Stimulated activated naive B cell treated with anti-CD40 and anti-IgM and Interleukin-4, amounts not matched to agents 10 μg/mL and 1 μg/mL and 100 μg/mL, for 72 hours (primary cell): ENCODE measurements at regions not wholly inside any gene's neighbourhood (a gene's known extent, or its start where the extent isn't known, plus 50 kb on each side); places are given as distances from the start of the nearest gene placed in this dataset.

Experiments
- ATAC-seq, 2 donors: fragments of 150-1000 bp; cut with Tn5 transposase; replicated peaks; 2 replicates each; pipeline ENCODE4 v1.10.0; 2021; ENCODE audit warnings: moderate library complexity in 1 of 2
- DNase-seq: peaks from one replicate; pipeline ENCODE4 v3.0.0; 2021
- H3K27ac Mint-ChIP-seq: one replicate; pipeline ENCODE4 v1.8.0; 2022; ENCODE audit warnings: mild to moderate bottlenecking, mixed read lengths
- H3K27me3 Mint-ChIP-seq, 2 donors: one replicate each; pipeline ENCODE4 v1.8.0; 2022; ENCODE audit warnings: mixed read lengths in 2 of 2
- H3K36me3 Mint-ChIP-seq, 2 donors: one replicate each; pipeline ENCODE4 v1.8.0; 2022; ENCODE audit warnings: mixed read lengths in 2 of 2, mild to moderate bottlenecking in 1 of 2
- H3K4me1 Mint-ChIP-seq, 2 donors: one replicate each; pipeline ENCODE4 v1.8.0; 2022; ENCODE audit warnings: mixed read lengths in 2 of 2, mild to moderate bottlenecking in 1 of 2
- H3K4me3 Mint-ChIP-seq, 2 donors: one replicate each; pipeline ENCODE4 v1.8.0; 2022; ENCODE audit warnings: mild to moderate bottlenecking in 2 of 2, mixed read lengths in 2 of 2, moderate library complexity in 1 of 2
- H3K9me3 Mint-ChIP-seq, 2 donors: one replicate each; pipeline ENCODE4 v1.8.0; 2022; ENCODE audit warnings: mixed read lengths in 2 of 2, mild to moderate bottlenecking in 1 of 2

DNA sequence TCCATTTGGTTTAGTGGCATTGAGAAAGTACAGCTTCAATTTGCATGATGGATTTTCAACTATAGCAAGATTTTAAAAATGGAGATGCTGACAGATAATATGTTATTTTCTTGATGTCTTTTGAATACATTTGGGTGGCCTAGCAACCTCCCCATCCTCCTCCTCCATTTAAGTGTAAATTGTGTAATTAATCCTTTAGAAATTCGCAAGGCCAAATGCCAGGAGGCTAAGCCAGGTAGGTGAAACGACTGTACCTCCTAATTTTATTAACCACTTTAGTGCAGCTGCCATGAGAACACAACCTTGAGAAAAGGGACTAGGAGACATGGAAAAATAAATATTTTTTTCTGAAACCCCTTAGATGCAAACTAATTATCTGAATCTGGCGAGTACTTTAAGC is 248.8 kb downstream of the MRPS30 start:
- Mint-ChIP-seq H3K27me3 (no peaks in the 10 kb centered on the region), H3K4me1 (no peaks in the 10 kb centered on the region), H3K36me3 (no peaks in the 10 kb centered on the region), H3K4me3 (no peak overlapping the region), H3K9me3 (no peaks in the 10 kb centered on the region), H3K27ac (no peak overlapping the region)
- ATAC-seq (no peak), DNase-seq (no peak)

- ATAC-seq = no peak
- Mint-ChIP-seq H3K9me3 (no peaks in the 10 kb centered on the region), H3K36me3 (no peaks in the 10 kb centered on the region), H3K27me3 (no peaks in the 10 kb centered on the region), H3K4me1 (no peaks in the 10 kb centered on the region), H3K4me3 (no peak overlapping the region), H3K27ac (no peak overlapping the region)
- DNase-seq = no peak
Measured at GRCh38 chr5:45060724-45061123, 252.0 kb downstream of the MRPS30 start.

GRCh38 chr5:45062044-45062443 is 253.3 kb downstream of the MRPS30 start:
- H3K27ac Mint-ChIP-seq = no peak overlapping the region
- no peaks in the 10 kb centered on the region for H3K9me3 Mint-ChIP-seq
- no peak overlapping the region for H3K4me3 Mint-ChIP-seq
- DNase-seq (no peak), ATAC-seq (no peak)
- no peaks in the 10 kb centered on the region for H3K4me1 Mint-ChIP-seq
- H3K27me3 Mint-ChIP-seq = no peaks in the 10 kb centered on the region
- no peaks in the 10 kb centered on the region for H3K36me3 Mint-ChIP-seq

GRCh38 chr5:45081082-45081481 is 272.3 kb downstream of the MRPS30 start:
- no peak for DNase-seq
- Mint-ChIP-seq H3K9me3 (peaks cover 2 to 8% of the 10 kb centered on the region in 2 donors), H3K36me3 (no peaks in the 10 kb centered on the region), H3K27ac (no peak overlapping the region), H3K27me3 (no peaks in the 10 kb centered on the region), H3K4me1 (no peaks in the 10 kb centered on the region), H3K4me3 (no peak overlapping the region)
- no peak for ATAC-seq

GRCh38 chr5:45089870-45090269 is 281.1 kb downstream of the MRPS30 start:
- no peak for DNase-seq
- Mint-ChIP-seq H3K9me3 (peaks cover 5 to 8% of the 10 kb centered on the region in 2 donors), H3K36me3 (no peaks in the 10 kb centered on the region), H3K27ac (no peak overlapping the region), H3K4me1 (no peaks in the 10 kb centered on the region), H3K4me3 (no peak overlapping the region), H3K27me3 (no peaks in the 10 kb centered on the region)
- no peak for ATAC-seq

- H3K36me3 Mint-ChIP-seq = no peaks in the 10 kb centered on the region
- no peak overlapping the region for H3K4me3 Mint-ChIP-seq
- H3K9me3 Mint-ChIP-seq = peaks cover 3 to 8% of the 10 kb centered on the region in 2 donors
- H3K27ac Mint-ChIP-seq = no peak overlapping the region
- no peaks in the 10 kb centered on the region for H3K4me1 Mint-ChIP-seq
- no peaks in the 10 kb centered on the region for H3K27me3 Mint-ChIP-seq
- DNase-seq (no peak), ATAC-seq (no peak)
Measured at GRCh38 chr5:45093377-45093776, 284.6 kb downstream of the MRPS30 start.

GRCh38 chr5:45094876-45095440 is 286.2 kb downstream of the MRPS30 start:
- DNase-seq (no peak), ATAC-seq (no peak)
- Mint-ChIP-seq H3K4me3 (no peak overlapping the region), H3K9me3 (peaks cover 2 to 4% of the 10 kb centered on the region in 2 donors), H3K36me3 (no peaks in the 10 kb centered on the region), H3K27ac (no peak overlapping the region), H3K27me3 (no peaks in the 10 kb centered on the region), H3K4me1 (no peaks in the 10 kb centered on the region)

- no peaks in the 10 kb centered on the region for H3K4me1 Mint-ChIP-seq
- no peaks in the 10 kb centered on the region for H3K36me3 Mint-ChIP-seq
- H3K27me3 Mint-ChIP-seq = no peaks in the 10 kb centered on the region
- H3K9me3 Mint-ChIP-seq = peaks cover 2 to 8% of the 10 kb centered on the region in 2 donors
- ATAC-seq (no peak), DNase-seq (no peak)
- H3K4me3 Mint-ChIP-seq = no peak overlapping the region
- H3K27ac Mint-ChIP-seq = no peak overlapping the region
Measured at GRCh38 chr5:45098483-45098882, 289.7 kb downstream of the MRPS30 start.

DNA sequence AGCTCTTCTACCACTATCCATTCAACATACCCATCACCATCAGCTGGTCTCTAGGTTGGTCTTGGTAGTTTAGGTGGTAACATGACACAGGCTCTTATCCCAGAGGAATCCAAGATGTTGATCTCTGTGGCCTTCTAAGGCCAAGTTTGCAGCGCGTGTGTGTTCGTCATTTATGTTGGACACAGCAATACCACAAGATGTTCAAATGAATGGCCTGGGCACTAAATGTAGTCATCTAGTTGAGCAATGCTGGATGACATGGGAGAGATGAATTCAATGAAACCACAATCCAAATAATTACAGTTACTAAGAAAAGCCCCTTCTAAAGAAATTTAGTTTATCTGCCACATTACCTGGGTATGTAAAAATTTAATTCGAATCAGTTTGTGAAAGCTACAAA is 292.4 kb downstream of the MRPS30 start:
- ATAC-seq (no peak), DNase-seq (no peak)
- Mint-ChIP-seq H3K27ac (no peak overlapping the region), H3K9me3 (peaks cover 2 to 10% of the 10 kb centered on the region in 2 donors), H3K4me3 (no peak overlapping the region), H3K27me3 (no peaks in the 10 kb centered on the region), H3K4me1 (no peaks in the 10 kb centered on the region), H3K36me3 (no peaks in the 10 kb centered on the region)

DNA sequence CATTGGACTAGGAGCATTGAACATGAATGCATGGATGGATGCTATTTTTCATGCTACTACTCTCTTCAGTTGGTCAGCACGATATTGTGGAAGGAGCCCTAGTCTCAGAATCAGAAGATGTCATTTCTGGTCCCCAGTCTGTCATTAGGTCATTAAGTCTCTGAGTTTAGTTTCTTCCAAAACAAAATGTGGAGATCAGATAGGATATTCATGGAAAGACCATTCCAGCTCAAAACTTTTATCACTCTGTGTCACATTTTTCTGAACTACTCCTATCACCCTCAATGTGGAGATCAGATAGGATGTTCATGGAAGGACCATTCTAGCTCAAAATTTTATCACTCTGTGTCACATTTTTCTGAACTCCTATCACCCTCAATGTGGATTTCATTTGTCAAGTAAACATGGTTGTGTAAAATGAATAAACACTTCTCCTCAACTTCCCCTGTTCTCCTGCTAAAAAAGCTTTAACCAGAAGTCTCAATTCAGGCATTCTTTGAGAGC is 296.8 kb downstream of the MRPS30 start:
- Mint-ChIP-seq H3K4me3 (no peak overlapping the region), H3K4me1 (no peaks in the 10 kb centered on the region), H3K27ac (no peak overlapping the region), H3K36me3 (no peaks in the 10 kb centered on the region), H3K9me3 (peaks cover 1 to 8% of the 10 kb centered on the region in 2 donors), H3K27me3 (no peaks in the 10 kb centered on the region)
- ATAC-seq (no peak), DNase-seq (no peak)

- ATAC-seq (no peak), DNase-seq (no peak)
- Mint-ChIP-seq H3K36me3 (no peaks in the 10 kb centered on the region), H3K27me3 (no peaks in the 10 kb centered on the region), H3K9me3 (peaks cover 0 to 1% of the 10 kb centered on the region in 2 donors), H3K4me3 (no peak overlapping the region), H3K27ac (no peak overlapping the region), H3K4me1 (no peaks in the 10 kb centered on the region)
Measured at GRCh38 chr5:45109062-45109461, 300.3 kb downstream of the MRPS30 start.

- Mint-ChIP-seq H3K9me3 (peaks cover 0 to 4% of the 10 kb centered on the region in 2 donors), H3K36me3 (no peaks in the 10 kb centered on the region), H3K27ac (no peak overlapping the region), H3K27me3 (no peaks in the 10 kb centered on the region), H3K4me3 (no peak overlapping the region), H3K4me1 (no peaks in the 10 kb centered on the region)
- no peak for DNase-seq
- ATAC-seq = no peak
Measured at GRCh38 chr5:45109636-45110035, 300.9 kb downstream of the MRPS30 start.

- no peak overlapping the region for H3K27ac Mint-ChIP-seq
- H3K4me3 Mint-ChIP-seq = no peak overlapping the region
- ATAC-seq = no peak
- H3K9me3 Mint-ChIP-seq = peaks cover 0 to 3% of the 10 kb centered on the region in 2 donors
- H3K36me3 Mint-ChIP-seq = no peaks in the 10 kb centered on the region
- DNase-seq = no peak
- no peaks in the 10 kb centered on the region for H3K4me1 Mint-ChIP-seq
- H3K27me3 Mint-ChIP-seq = no peaks in the 10 kb centered on the region
Measured at GRCh38 chr5:45110399-45110798, 301.7 kb downstream of the MRPS30 start.

GRCh38 chr5:45113726-45114125 is 305.0 kb downstream of the MRPS30 start:
- Mint-ChIP-seq H3K4me1 (no peaks in the 10 kb centered on the region), H3K36me3 (no peaks in the 10 kb centered on the region), H3K27me3 (no peaks in the 10 kb centered on the region), H3K9me3 (peaks cover 6% of the 10 kb centered on the region in 2 donors), H3K27ac (no peak overlapping the region), H3K4me3 (no peak overlapping the region)
- DNase-seq = no peak
- no peak for ATAC-seq

GRCh38 chr5:45132972-45133371 is 324.2 kb downstream of the MRPS30 start:
- Mint-ChIP-seq H3K36me3 (no peaks in the 10 kb centered on the region), H3K9me3 (peaks cover 8 to 10% of the 10 kb centered on the region in 2 donors), H3K4me3 (no peak overlapping the region), H3K4me1 (no peaks in the 10 kb centered on the region), H3K27me3 (no peaks in the 10 kb centered on the region), H3K27ac (no peak overlapping the region)
- ATAC-seq = no peak
- DNase-seq = no peak

DNA sequence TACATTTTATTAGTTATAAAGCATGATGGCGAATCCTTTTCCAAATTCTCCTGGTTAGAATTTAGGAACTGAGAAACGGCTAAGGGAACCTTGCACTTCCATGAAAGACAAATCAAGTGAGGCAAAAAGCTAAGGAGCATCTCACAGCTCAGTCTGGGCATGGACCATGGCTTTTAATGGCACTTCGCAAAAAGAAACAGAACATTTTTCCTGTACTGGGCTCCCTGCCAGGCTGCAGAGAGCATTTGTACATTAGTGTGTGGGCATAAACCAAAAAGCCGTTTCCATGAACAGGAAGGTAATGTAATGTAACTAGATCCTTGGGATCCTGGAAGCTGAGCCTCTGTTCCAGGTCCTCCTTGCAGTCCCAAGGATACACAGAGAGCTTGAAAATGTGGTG is 354.2 kb downstream of the MRPS30 start:
- ATAC-seq (no peak), DNase-seq (no peak)
- peaks cover 3 to 6% of the 10 kb centered on the region in 2 donors for H3K9me3 Mint-ChIP-seq
- H3K27me3 Mint-ChIP-seq = no peaks in the 10 kb centered on the region
- H3K4me3 Mint-ChIP-seq = no peak overlapping the region
- H3K4me1 Mint-ChIP-seq = no peaks in the 10 kb centered on the region
- H3K36me3 Mint-ChIP-seq = no peaks in the 10 kb centered on the region
- no peak overlapping the region for H3K27ac Mint-ChIP-seq
